Gastrocnemius medialis (tissue), 4 donors: ENCODE measurements at regions not wholly inside any gene's neighbourhood (a gene's known extent, or its start where the extent isn't known, plus 50 kb on each side); places are given as distances from the start of the nearest gene placed in this dataset.

ENCODE experiments used
- ATAC-seq, 2 donors: fragments of 150-250 bp; one replicate each; pipeline ENCODE4 v1.9.1; 2016
- DNase-seq, 2 donors: peaks; one replicate each; pipeline ENCODE4 v3.0.0-alpha.2; 2019
- H3K27ac ChIP-seq, 4 donors: fragments of 200-600 bp; sonication (generic); 1 replicate in 1 of 4; 2 replicates in 3 of 4; pipeline ENCODE4 v1.5.1; 2016 to 2018; ENCODE audit warnings: mild to moderate bottlenecking in 2 of 4, moderate library complexity in 1 of 4
- H3K27me3 ChIP-seq, 3 donors: fragments of 200-600 bp; sonication (generic) in 2 of 3; 1 replicate in 1 of 3; 2 replicates in 2 of 3; pipeline versions ENCODE4 v1.5.1 to v1.6.0; 2016 to 2019; ENCODE audit warnings: mild to moderate bottlenecking in 1 of 3, moderate library complexity in 1 of 3
- H3K36me3 ChIP-seq, 2 donors: fragments of 200-600 bp; sonication (generic) in 1 of 2; one replicate each; pipeline ENCODE4 v1.5.1; 2017 to 2018
- H3K4me1 ChIP-seq, 2 donors: fragments of 200-600 bp; sonication (generic) in 1 of 2; one replicate each; pipeline ENCODE4 v1.5.1; 2016 to 2017; ENCODE audit warnings: mild to moderate bottlenecking in 2 of 2
- H3K4me3 ChIP-seq, 4 donors: fragments of 200-600 bp; sonication (generic) in 3 of 4; 1 replicate in 1 of 4; 2 replicates in 3 of 4; pipeline ENCODE4 v1.5.1; 2016 to 2019; ENCODE audit warnings: mild to moderate bottlenecking in 2 of 4
- H3K9me3 ChIP-seq, 3 donors: fragments of 200-600 bp; sonication (generic) in 2 of 3; 1 replicate in 1 of 3; 2 replicates in 2 of 3; pipeline ENCODE4 v1.5.1; 2016 to 2019
- POLR2A ChIP-seq, 2 donors: fragments of 450-650 bp; IDR thresholded peaks; one replicate each; pipeline ENCODE4 v1.6.1; 2017; ENCODE audit warnings: antibody characterized with exemption in 2 of 2, mild to moderate bottlenecking in 2 of 2, moderate library complexity in 2 of 2
- in situ Hi-C, 4 donors: fragments of 200-750 bp; cut with MboI; loops; one replicate each; pipeline versions ENCODE4 v1.15.0 to v1.8.0; 2017; ENCODE audit warnings: low sequenced_read_pairs in 4 of 4
- intact Hi-C: fragments of 100-400 bp; cut with DNase I; formaldehyde crosslinking; loops from one replicate; pipeline ENCODE4 v1.15.1; 2023; ENCODE audit warnings: low total_unique reads
- TF ChIP-seq, protein P1 (sequence below), 5 experiments: fragments of 450-650 bp in 3 of 5; fragments of 200-600 bp in 2 of 5; sonication (generic) in 2 of 5; IDR thresholded peaks in 4 of 5; conservative IDR thresholded peaks in 1 of 5; 1 replicate in 4 of 5; 2 replicates in 1 of 5; pipeline ENCODE4 v1.5.1; 2016 to 2019; ENCODE audit warnings: antibody characterized with exemption in 5 of 5, mild to moderate bottlenecking in 3 of 5, moderate library complexity in 3 of 5

- DNase-seq = no peak
- in situ Hi-C loops = no loop called here
- Histone ChIP-seq H3K36me3 (no peaks in the 10 kb centered on the region), H3K9me3 (peaks cover 0 to 3% (median 0%) of the 10 kb centered on the region in 3 donors), H3K27ac (no peak overlapping the region), H3K4me1 (no peaks in the 10 kb centered on the region), H3K4me3 (no peak overlapping the region), H3K27me3 (no peaks in the 10 kb centered on the region)
- TF ChIP-seq, protein P1, sequence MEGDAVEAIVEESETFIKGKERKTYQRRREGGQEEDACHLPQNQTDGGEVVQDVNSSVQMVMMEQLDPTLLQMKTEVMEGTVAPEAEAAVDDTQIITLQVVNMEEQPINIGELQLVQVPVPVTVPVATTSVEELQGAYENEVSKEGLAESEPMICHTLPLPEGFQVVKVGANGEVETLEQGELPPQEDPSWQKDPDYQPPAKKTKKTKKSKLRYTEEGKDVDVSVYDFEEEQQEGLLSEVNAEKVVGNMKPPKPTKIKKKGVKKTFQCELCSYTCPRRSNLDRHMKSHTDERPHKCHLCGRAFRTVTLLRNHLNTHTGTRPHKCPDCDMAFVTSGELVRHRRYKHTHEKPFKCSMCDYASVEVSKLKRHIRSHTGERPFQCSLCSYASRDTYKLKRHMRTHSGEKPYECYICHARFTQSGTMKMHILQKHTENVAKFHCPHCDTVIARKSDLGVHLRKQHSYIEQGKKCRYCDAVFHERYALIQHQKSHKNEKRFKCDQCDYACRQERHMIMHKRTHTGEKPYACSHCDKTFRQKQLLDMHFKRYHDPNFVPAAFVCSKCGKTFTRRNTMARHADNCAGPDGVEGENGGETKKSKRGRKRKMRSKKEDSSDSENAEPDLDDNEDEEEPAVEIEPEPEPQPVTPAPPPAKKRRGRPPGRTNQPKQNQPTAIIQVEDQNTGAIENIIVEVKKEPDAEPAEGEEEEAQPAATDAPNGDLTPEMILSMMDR (IDR thresholded peaks at IDR 0.05 in 4 of 5, conservative IDR thresholded peaks at IDR 0.05 in 1 of 5) = no peak
- TF ChIP-seq POLR2A (IDR thresholded peaks at IDR 0.05) = no peak
- intact Hi-C loops = no loop called here
- ATAC-seq = no peak
These were observed 360.4 kb upstream of the ADAMTS9 start for GRCh38 chr3:65048151-65048550.

GRCh38 chr3:65045138-65045537 lies 357.3 kb upstream of the ADAMTS9 start:
- no peaks in the 10 kb centered on the region for H3K4me1 ChIP-seq
- DNase-seq (no peak), ATAC-seq (no peak)
- H3K36me3 ChIP-seq = no peaks in the 10 kb centered on the region
- no peak overlapping the region for H3K27ac ChIP-seq
- no peak for TF ChIP-seq POLR2A (IDR thresholded peaks at IDR 0.05)
- TF ChIP-seq, protein P1 (IDR thresholded peaks at IDR 0.05 in 4 of 5, conservative IDR thresholded peaks at IDR 0.05 in 1 of 5) = no peak
- H3K27me3 ChIP-seq = no peaks in the 10 kb centered on the region
- in situ Hi-C loops (no loop called here), intact Hi-C loops (no loop called here)
- H3K4me3 ChIP-seq = no peak overlapping the region
- H3K9me3 ChIP-seq = peaks cover 0 to 3% (median 0%) of the 10 kb centered on the region in 3 donors

GRCh38 chr3:65044401-65044800 lies 356.6 kb upstream of the ADAMTS9 start:
- no peaks in the 10 kb centered on the region for H3K27me3 ChIP-seq
- TF ChIP-seq, protein P1 (IDR thresholded peaks at IDR 0.05 in 4 of 5, conservative IDR thresholded peaks at IDR 0.05 in 1 of 5) = no peak
- no peak for TF ChIP-seq POLR2A (IDR thresholded peaks at IDR 0.05)
- no peaks in the 10 kb centered on the region for H3K4me1 ChIP-seq
- in situ Hi-C loops = no loop called here
- intact Hi-C loops = no loop called here
- no peak overlapping the region for H3K27ac ChIP-seq
- H3K9me3 ChIP-seq = peaks cover 0 to 3% (median 0%) of the 10 kb centered on the region in 3 donors
- DNase-seq = no peak
- ATAC-seq = no peak
- H3K36me3 ChIP-seq = no peaks in the 10 kb centered on the region
- H3K4me3 ChIP-seq = no peak overlapping the region

GRCh38 chr3:65042675-65043074 lies 354.9 kb upstream of the ADAMTS9 start:
- no peak for ATAC-seq
- no peaks in the 10 kb centered on the region for H3K4me1 ChIP-seq
- H3K27ac ChIP-seq = no peak overlapping the region
- DNase-seq = no peak
- in situ Hi-C loops = no loop called here
- no peak overlapping the region for H3K4me3 ChIP-seq
- peaks cover 0 to 3% (median 0%) of the 10 kb centered on the region in 3 donors for H3K9me3 ChIP-seq
- no peaks in the 10 kb centered on the region for H3K36me3 ChIP-seq
- no peaks in the 10 kb centered on the region for H3K27me3 ChIP-seq
- TF ChIP-seq POLR2A (IDR thresholded peaks at IDR 0.05) = no peak
- TF ChIP-seq, protein P1 (IDR thresholded peaks at IDR 0.05 in 4 of 5, conservative IDR thresholded peaks at IDR 0.05 in 1 of 5) = no peak
- intact Hi-C loops = no loop called here

- no peak for ATAC-seq
- Histone ChIP-seq H3K36me3 (no peaks in the 10 kb centered on the region), H3K4me1 (no peaks in the 10 kb centered on the region), H3K4me3 (no peak overlapping the region), H3K9me3 (no peaks in the 10 kb centered on the region), H3K27me3 (no peaks in the 10 kb centered on the region), H3K27ac (no peak overlapping the region)
- in situ Hi-C loops = no loop called here
- TF ChIP-seq, protein P1 (IDR thresholded peaks at IDR 0.05 in 4 of 5, conservative IDR thresholded peaks at IDR 0.05 in 1 of 5) = no peak
- no peak for TF ChIP-seq POLR2A (IDR thresholded peaks at IDR 0.05)
- no peak for DNase-seq
- intact Hi-C loops = no loop called here
These were observed 352.0 kb upstream of the ADAMTS9 start for GRCh38 chr3:65039754-65040210.
